ENCODE measurements at regions not wholly inside any gene's neighbourhood (a gene's known extent, or its start where the extent isn't known, plus 50 kb on each side); places are given as distances from the start of the nearest gene placed in this dataset.

DNA sequence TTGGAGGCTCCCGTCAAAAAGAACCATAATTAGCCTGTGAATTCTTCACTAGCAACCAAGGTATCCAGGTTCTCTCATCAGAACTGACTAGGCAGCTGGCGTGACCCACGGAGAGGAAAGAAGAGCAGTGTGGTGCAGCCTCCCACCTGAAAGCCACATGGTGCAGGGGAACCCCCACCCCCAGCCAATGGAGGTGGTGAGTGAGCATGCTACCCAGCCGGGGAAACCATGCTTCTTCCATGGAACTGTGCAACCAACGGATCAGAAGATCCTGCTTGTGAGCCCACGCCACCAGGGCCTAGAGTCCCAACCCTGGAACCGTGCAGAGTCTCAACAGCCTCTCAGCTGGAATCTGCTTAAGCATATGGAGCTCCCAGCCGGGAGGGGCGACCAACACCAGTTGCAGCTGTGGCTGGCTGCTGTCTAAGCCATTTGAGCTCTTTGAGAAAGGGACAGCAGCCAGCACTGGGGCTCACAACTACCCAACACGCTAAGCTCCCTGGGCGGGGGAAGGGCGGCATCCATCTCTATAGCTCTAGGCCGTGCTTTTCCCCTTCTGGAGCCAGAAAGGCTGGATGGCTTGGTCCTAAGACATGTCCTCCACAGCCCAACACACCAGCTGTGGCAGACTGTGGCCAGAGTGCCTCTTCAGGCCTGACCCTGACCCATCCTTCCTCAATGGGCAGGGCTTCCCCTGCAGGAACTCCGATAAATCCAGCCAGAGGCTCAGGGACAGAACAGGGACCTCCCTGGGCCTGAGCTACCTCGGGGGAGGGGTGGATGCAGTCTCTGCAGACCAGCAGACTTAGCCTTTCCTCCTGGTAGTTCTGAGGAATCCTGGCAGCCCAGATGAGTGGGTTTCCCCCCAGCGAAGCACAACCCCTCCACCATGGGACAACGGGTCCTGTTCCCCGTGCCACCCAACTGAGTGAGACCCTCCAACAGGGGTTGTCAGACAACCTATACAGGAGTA, 151.4 kb upstream of the NXPH2 start:
- no peaks in the 10 kb centered on the region for H3K4me1 Mint-ChIP-seq (ENCODE audit: unreplicated experiment)
- no peak overlapping the region for H3K4me3 Mint-ChIP-seq
- H3K9me3 Mint-ChIP-seq, result no peaks in the 10 kb centered on the region
- no peaks in the 10 kb centered on the region for H3K36me3 Mint-ChIP-seq
- H3K27ac Mint-ChIP-seq, result no peak overlapping the region
- TF ChIP-seq, protein P1, sequence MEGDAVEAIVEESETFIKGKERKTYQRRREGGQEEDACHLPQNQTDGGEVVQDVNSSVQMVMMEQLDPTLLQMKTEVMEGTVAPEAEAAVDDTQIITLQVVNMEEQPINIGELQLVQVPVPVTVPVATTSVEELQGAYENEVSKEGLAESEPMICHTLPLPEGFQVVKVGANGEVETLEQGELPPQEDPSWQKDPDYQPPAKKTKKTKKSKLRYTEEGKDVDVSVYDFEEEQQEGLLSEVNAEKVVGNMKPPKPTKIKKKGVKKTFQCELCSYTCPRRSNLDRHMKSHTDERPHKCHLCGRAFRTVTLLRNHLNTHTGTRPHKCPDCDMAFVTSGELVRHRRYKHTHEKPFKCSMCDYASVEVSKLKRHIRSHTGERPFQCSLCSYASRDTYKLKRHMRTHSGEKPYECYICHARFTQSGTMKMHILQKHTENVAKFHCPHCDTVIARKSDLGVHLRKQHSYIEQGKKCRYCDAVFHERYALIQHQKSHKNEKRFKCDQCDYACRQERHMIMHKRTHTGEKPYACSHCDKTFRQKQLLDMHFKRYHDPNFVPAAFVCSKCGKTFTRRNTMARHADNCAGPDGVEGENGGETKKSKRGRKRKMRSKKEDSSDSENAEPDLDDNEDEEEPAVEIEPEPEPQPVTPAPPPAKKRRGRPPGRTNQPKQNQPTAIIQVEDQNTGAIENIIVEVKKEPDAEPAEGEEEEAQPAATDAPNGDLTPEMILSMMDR (conservative IDR thresholded peaks at IDR 0.05), result no peak
- DNase-seq (ENCODE audit: extremely low spot score, unreplicated experiment), result no peak
- H3K27me3 Mint-ChIP-seq, result peaks cover 2% of the 10 kb centered on the region

DNA sequence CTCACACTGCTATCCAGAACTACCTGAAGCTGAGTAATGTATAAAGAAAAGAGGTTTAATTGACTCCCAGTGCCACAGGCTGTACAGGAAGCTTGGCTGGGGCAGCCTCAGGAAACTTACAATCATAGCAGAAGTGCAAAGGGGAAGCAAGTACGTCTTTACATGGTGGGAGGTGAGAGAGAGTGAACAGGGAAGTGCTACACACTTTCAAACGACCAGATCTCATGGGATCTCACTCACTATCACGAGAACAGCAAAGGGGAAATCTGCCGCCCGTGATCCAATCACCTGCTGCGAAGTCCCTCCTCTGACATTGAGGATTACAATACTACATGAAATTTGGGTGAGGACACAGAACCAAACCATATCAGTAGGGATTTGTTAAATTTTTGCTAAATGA, 150.4 kb upstream of the NXPH2 start:
- TF ChIP-seq, protein P1 (conservative IDR thresholded peaks at IDR 0.05), result no peak
- Mint-ChIP-seq H3K27ac (no peak overlapping the region), H3K36me3 (no peaks in the 10 kb centered on the region), H3K27me3 (peaks cover 2% of the 10 kb centered on the region), H3K9me3 (no peaks in the 10 kb centered on the region), H3K4me3 (no peak overlapping the region), H3K4me1 (ENCODE audit: unreplicated experiment) (no peaks in the 10 kb centered on the region)
- DNase-seq (ENCODE audit: extremely low spot score, unreplicated experiment), result no peak

DNA sequence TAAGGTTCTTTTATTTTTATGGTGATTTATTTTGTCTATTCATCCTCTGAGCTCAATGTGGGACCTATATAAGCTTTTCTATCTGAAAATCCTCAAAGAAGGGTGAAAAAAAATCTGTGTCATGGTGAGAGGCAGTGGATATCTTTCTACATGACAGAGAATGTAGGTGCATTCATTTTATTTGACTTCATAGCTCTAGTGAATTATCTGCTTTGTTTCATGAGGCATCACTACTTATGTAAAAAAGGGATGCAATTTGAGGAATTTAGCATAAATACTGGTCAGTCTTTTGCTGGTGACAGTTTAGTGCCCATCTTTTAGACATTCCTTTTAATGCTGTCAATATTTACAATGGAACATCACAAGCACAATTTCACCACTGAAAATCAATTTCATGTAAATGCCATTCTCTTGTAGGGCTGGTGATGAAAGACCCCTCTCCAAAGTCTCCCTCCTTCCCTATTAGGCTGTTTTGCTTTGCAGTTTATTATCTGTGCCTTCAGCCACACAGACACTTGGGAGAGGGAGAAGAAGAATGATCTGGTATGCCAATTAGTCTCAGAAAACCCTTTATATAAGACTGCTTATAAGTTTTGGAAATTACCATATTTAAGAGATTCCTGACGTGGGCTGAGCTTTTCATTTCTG, 148.3 kb upstream of the NXPH2 start:
- Mint-ChIP-seq H3K9me3 (no peaks in the 10 kb centered on the region), H3K27me3 (peaks cover 2% of the 10 kb centered on the region), H3K4me1 (ENCODE audit: unreplicated experiment) (no peaks in the 10 kb centered on the region), H3K27ac (no peak overlapping the region), H3K4me3 (no peak overlapping the region), H3K36me3 (no peaks in the 10 kb centered on the region)
- TF ChIP-seq, protein P1 (conservative IDR thresholded peaks at IDR 0.05), result no peak
- DNase-seq (ENCODE audit: extremely low spot score, unreplicated experiment), result no peak

DNA sequence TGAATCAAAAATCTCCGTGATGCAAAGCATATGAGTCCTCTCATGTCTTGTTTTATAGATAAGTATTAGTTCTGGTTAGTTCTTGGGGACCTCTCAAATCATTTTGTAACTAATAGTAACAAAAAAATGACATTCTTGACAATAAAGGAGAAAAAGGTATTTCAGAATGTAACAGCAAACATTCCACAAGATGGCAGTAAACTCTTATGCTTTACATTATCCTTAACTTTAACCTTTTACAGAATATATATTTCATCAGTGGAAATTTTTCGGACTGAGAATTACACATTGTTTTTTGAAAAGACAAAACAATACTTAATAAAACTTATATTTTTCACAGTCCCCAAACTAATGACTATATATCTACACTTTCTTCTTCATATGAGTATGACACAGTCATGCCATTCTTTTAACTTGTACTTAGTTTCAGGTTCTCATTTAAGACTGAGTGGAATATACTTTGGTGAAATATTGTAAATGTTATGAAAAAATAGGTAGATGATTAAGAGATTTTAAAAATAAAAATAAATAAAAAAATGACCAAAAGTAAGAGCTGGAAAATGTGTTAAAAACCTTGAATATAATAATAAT, 142.9 kb upstream of the NXPH2 start:
- peaks cover 2% of the 10 kb centered on the region for H3K27me3 Mint-ChIP-seq
- DNase-seq (ENCODE audit: extremely low spot score, unreplicated experiment), result no peak
- H3K27ac Mint-ChIP-seq, result no peak overlapping the region
- H3K36me3 Mint-ChIP-seq, result no peaks in the 10 kb centered on the region
- H3K9me3 Mint-ChIP-seq, result no peaks in the 10 kb centered on the region
- TF ChIP-seq, protein P1 (conservative IDR thresholded peaks at IDR 0.05), result peak; percentile 82
- H3K4me1 Mint-ChIP-seq (ENCODE audit: unreplicated experiment), result peaks cover 19% of the 10 kb centered on the region
- no peak overlapping the region for H3K4me3 Mint-ChIP-seq

DNA sequence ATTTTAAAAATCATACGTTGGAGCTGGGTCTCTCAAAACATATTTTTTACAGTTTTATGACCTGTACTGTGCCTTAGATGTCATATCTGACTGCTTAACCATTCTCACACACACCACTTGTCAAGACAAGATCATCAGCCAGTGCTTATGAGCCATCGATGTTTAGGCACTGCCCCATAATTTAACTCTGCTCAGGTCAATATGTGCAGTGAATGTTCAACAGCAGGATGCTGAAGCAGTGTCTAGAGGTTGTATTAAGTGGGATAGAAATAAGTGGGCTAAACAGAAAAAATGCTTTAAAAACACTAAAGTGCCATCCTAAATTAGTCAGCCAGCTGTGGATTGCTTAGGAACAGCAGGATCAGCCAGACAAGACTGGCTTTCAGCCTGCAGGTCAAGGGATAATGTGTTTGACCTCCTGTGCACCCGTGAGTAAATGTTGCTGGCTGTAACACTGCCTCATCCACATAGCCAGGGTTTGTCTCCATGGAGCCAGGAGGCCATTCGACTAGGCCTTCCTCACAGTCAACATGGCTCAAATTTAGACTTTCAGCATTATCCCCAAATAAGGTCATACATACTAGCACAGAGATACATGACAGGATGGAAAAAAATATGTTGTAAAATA, 139.0 kb upstream of the NXPH2 start:
- no peak for DNase-seq (ENCODE audit: extremely low spot score, unreplicated experiment)
- Mint-ChIP-seq H3K27ac (no peak overlapping the region), H3K36me3 (no peaks in the 10 kb centered on the region), H3K27me3 (peaks cover 2% of the 10 kb centered on the region), H3K9me3 (peaks cover 5% of the 10 kb centered on the region), H3K4me1 (ENCODE audit: unreplicated experiment) (peaks cover 19% of the 10 kb centered on the region), H3K4me3 (no peak overlapping the region)
- TF ChIP-seq, protein P1 (conservative IDR thresholded peaks at IDR 0.05), result no peak

All from type B pancreatic cell (in vitro differentiated cells).